ENCODE measurements at regions not wholly inside any gene's neighbourhood (a gene's known extent, or its start where the extent isn't known, plus 50 kb on each side); places are given as distances from the start of the nearest gene placed in this dataset.

GRCh38 chr3:193078996-193079753 lies 161.5 kb upstream of the MB21D2 start:
- Histone ChIP-seq H2AFZ (ENCODE audit: low read depth, low read length) (no peak overlapping the region), H3K4me2 (ENCODE audit: low read length) (no peak overlapping the region), H3K9me3 (ENCODE audit: insufficient read depth, low read depth, low read length) (no peaks in the 10 kb centered on the region), H3K36me3 (ENCODE audit: insufficient read depth, low read length) (no peaks in the 10 kb centered on the region), H3K27me3 (ENCODE audit: insufficient read depth, low read length) (no peaks in the 10 kb centered on the region), H4K20me1 (ENCODE audit: insufficient read depth, low read length) (no peaks in the 10 kb centered on the region), H3K9ac (ENCODE audit: low read length) (no peak overlapping the region), H3K4me3 (ENCODE audit: insufficient read depth, low read depth, low read length) (no peak overlapping the region), H3K79me2 (ENCODE audit: insufficient read depth, low read length) (no peaks in the 10 kb centered on the region), H3K4me1 (ENCODE audit: insufficient read depth, low read length) (no peaks in the 10 kb centered on the region), H3K27ac (ENCODE audit: low read depth, low read length) (no peak overlapping the region)
- Mint-ChIP-seq H3K36me3 (ENCODE audit: low read depth, unreplicated experiment) (no peaks in the 10 kb centered on the region), H3K4me1 (ENCODE audit: low read depth, unreplicated experiment) (no peaks in the 10 kb centered on the region), H3K4me3 (ENCODE audit: unreplicated experiment) (no peak overlapping the region), H3K27ac (ENCODE audit: unreplicated experiment) (no peak overlapping the region), H3K9me3 (ENCODE audit: unreplicated experiment) (peaks cover 3% of the 10 kb centered on the region), H3K27me3 (ENCODE audit: low read depth, unreplicated experiment) (no peaks in the 10 kb centered on the region)
- TF ChIP-seq CTCF (IDR thresholded peaks at IDR 0.05; ENCODE audit: insufficient read depth, low read depth, low read length): no peak
- TF ChIP-seq EZH2 (IDR thresholded peaks at IDR 0.05; ENCODE audit: insufficient read depth, low read length): no peak
- DNase-seq (ENCODE audit: low read depth) (no peak), FAIRE-seq (no peak)

DNA sequence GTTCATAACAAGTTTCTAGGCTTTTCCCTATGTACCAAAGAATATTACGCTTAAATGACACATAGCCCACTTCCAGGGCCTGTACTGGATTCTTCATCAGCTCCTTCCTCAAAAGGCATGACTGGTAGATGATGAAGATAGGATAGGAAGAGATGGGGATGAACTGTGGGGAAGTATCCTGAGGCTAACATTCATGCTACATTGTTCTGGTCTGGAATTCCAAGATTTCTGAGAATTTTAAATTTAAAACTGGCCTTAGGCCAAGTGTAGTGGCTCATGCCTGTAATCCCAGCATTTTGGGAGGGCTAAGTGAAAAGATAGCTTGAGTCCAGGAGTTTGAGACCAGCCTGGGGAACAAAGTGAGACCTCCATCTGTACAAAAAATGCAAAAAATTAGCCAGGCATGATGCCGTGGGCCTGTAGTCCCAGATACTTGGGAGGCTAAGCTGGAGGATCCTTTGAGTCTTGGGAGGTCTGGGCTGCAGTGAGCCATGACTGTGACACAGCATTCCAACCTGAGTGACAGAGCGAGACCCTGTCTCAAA lies 160.1 kb upstream of the PLAAT1 start:
- Histone ChIP-seq H3K4me1 (ENCODE audit: insufficient read depth, low read length) (no peaks in the 10 kb centered on the region), H3K27me3 (ENCODE audit: insufficient read depth, low read length) (no peaks in the 10 kb centered on the region), H3K27ac (ENCODE audit: low read depth, low read length) (no peak overlapping the region), H3K9me3 (ENCODE audit: insufficient read depth, low read depth, low read length) (no peaks in the 10 kb centered on the region), H2AFZ (ENCODE audit: low read depth, low read length) (no peak overlapping the region), H3K36me3 (ENCODE audit: insufficient read depth, low read length) (no peaks in the 10 kb centered on the region), H3K4me3 (ENCODE audit: insufficient read depth, low read depth, low read length) (no peak overlapping the region), H3K4me2 (ENCODE audit: low read length) (no peak overlapping the region), H4K20me1 (ENCODE audit: insufficient read depth, low read length) (no peaks in the 10 kb centered on the region), H3K9ac (ENCODE audit: low read length) (no peak overlapping the region), H3K79me2 (ENCODE audit: insufficient read depth, low read length) (no peaks in the 10 kb centered on the region)
- H3K36me3 Mint-ChIP-seq (ENCODE audit: low read depth, unreplicated experiment): no peaks in the 10 kb centered on the region
- H3K4me3 Mint-ChIP-seq (ENCODE audit: unreplicated experiment): no peak overlapping the region
- FAIRE-seq: no peak
- TF ChIP-seq EZH2 (IDR thresholded peaks at IDR 0.05; ENCODE audit: insufficient read depth, low read length): no peak
- TF ChIP-seq CTCF (IDR thresholded peaks at IDR 0.05; ENCODE audit: insufficient read depth, low read depth, low read length): no peak
- H3K27me3 Mint-ChIP-seq (ENCODE audit: low read depth, unreplicated experiment): no peaks in the 10 kb centered on the region
- no peak for DNase-seq (ENCODE audit: low read depth)
- peaks cover 3% of the 10 kb centered on the region for H3K9me3 Mint-ChIP-seq (ENCODE audit: unreplicated experiment)
- no peak overlapping the region for H3K27ac Mint-ChIP-seq (ENCODE audit: unreplicated experiment)
- H3K4me1 Mint-ChIP-seq (ENCODE audit: low read depth, unreplicated experiment): no peaks in the 10 kb centered on the region

DNA sequence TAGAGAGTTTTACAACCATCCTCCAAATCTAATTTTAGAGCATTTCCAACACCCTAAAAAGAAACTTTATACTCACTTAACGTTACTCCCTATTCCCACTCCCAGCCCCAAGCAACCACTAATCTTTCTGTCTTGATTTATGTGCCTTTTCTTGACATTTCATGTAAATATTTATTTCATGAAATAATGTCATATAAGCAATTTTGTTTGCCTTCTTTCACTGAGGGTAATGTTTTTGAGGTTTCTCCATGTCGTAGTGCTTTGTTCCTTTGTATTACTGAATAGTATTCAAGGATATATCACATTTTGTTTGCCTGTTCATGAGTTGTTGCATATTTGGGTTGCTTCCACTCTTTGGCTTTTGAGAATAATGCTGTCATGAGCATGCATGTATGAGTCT lies 155.4 kb upstream of the PLAAT1 start:
- Histone ChIP-seq H3K36me3 (ENCODE audit: insufficient read depth, low read length) (no peaks in the 10 kb centered on the region), H2AFZ (ENCODE audit: low read depth, low read length) (no peak overlapping the region), H3K4me2 (ENCODE audit: low read length) (no peak overlapping the region), H4K20me1 (ENCODE audit: insufficient read depth, low read length) (no peaks in the 10 kb centered on the region), H3K79me2 (ENCODE audit: insufficient read depth, low read length) (no peaks in the 10 kb centered on the region), H3K4me1 (ENCODE audit: insufficient read depth, low read length) (no peaks in the 10 kb centered on the region), H3K9me3 (ENCODE audit: insufficient read depth, low read depth, low read length) (no peaks in the 10 kb centered on the region), H3K4me3 (ENCODE audit: insufficient read depth, low read depth, low read length) (no peak overlapping the region), H3K27ac (ENCODE audit: low read depth, low read length) (no peak overlapping the region), H3K9ac (ENCODE audit: low read length) (no peak overlapping the region), H3K27me3 (ENCODE audit: insufficient read depth, low read length) (no peaks in the 10 kb centered on the region)
- no peak overlapping the region for H3K27ac Mint-ChIP-seq (ENCODE audit: unreplicated experiment)
- H3K36me3 Mint-ChIP-seq (ENCODE audit: low read depth, unreplicated experiment): no peaks in the 10 kb centered on the region
- H3K27me3 Mint-ChIP-seq (ENCODE audit: low read depth, unreplicated experiment): no peaks in the 10 kb centered on the region
- H3K4me3 Mint-ChIP-seq (ENCODE audit: unreplicated experiment): no peak overlapping the region
- no peaks in the 10 kb centered on the region for H3K4me1 Mint-ChIP-seq (ENCODE audit: low read depth, unreplicated experiment)
- no peak for DNase-seq (ENCODE audit: low read depth)
- TF ChIP-seq EZH2 (IDR thresholded peaks at IDR 0.05; ENCODE audit: insufficient read depth, low read length) (no peak), CTCF (IDR thresholded peaks at IDR 0.05; ENCODE audit: insufficient read depth, low read depth, low read length) (no peak)
- H3K9me3 Mint-ChIP-seq (ENCODE audit: unreplicated experiment): peaks cover 3% of the 10 kb centered on the region
- FAIRE-seq: no peak

All from astrocyte (in vitro differentiated cells and primary cell).